H1 (cell line): ENCODE measurements at regions not wholly inside any gene's neighbourhood (a gene's known extent, or its start where the extent isn't known, plus 50 kb on each side); places are given as distances from the start of the nearest gene placed in this dataset.

Experiments
- CTCF ChIA-PET: fragments of 300-600 bp; sonication (Branson Sonifier 250); formaldehyde crosslinking; loops from one replicate; lab custom pipeline; 2021; ENCODE audit not compliant: partially characterized antibody; lab: Charles Lee
- POLR2A ChIA-PET: fragments of 300-600 bp; sonication (Branson Sonifier 250); formaldehyde crosslinking; loops from one replicate; lab custom pipeline; 2021; ENCODE audit warnings: inconsistent platforms; ENCODE audit not compliant: partially characterized antibody; lab: Charles Lee
- DNase-seq, 2 experiments: peaks; one replicate each; pipeline versions ENCODE4 v3.0.0 to v3.0.0-alpha.2; 2010 to 2022; ENCODE audit warnings: low spot score in 2 of 2, low read depth in 1 of 2, mixed read lengths in 1 of 2
- FAIRE-seq: peaks from 2 replicates; lab custom pipeline; 2011; peaks lifted over from hg19 to GRCh38; lab: Jason Lieb, UNC
- H2AFZ ChIP-seq: 2 replicates; pipeline ENCODE4 v1.8.1; 2012; ENCODE audit warnings: low read length, inconsistent platforms
- H2AK5ac ChIP-seq: 2 replicates; pipeline ENCODE4 v1.6.1; 2013; ENCODE audit warnings: low read depth, low read length
- H2BK120ac ChIP-seq: replicated peaks from 2 replicates; pipeline ENCODE3; 2013; ENCODE audit warnings: low read depth, low read length, inconsistent platforms
- H2BK12ac ChIP-seq: 2 replicates; pipeline ENCODE4 v1.6.1; 2013; ENCODE audit warnings: low read depth, low read length
- H2BK15ac ChIP-seq: 2 replicates; pipeline ENCODE4 v1.6.1; 2013; ENCODE audit warnings: low read length
- H2BK20ac ChIP-seq: 2 replicates; pipeline ENCODE4 v1.6.1; 2013; ENCODE audit warnings: low read length
- H2BK5ac ChIP-seq: 2 replicates; pipeline ENCODE4 v1.6.1; 2013; ENCODE audit warnings: low read depth, low read length
- H3K14ac ChIP-seq: 2 replicates; pipeline ENCODE4 v1.6.1; 2013; ENCODE audit warnings: inconsistent platforms; ENCODE audit not compliant: insufficient read length
- H3K18ac ChIP-seq: 2 replicates; pipeline ENCODE4 v1.6.1; 2013; ENCODE audit warnings: low read length; ENCODE audit errors: extremely low read depth
- H3K23ac ChIP-seq: 2 replicates; pipeline ENCODE4 v1.6.1; 2013; ENCODE audit warnings: inconsistent platforms; ENCODE audit not compliant: insufficient read length
- H3K23me2 ChIP-seq: 2 replicates; pipeline ENCODE4 v1.6.1; 2013; ENCODE audit warnings: low read depth, low read length
- H3K27ac ChIP-seq: 2 replicates; pipeline ENCODE4 v1.6.1; 2011; ENCODE audit warnings: low read depth, low read length, inconsistent platforms
- H3K27me3 ChIP-seq, 4 experiments: replicated peaks in 1 of 4; 1 replicate in 1 of 4; 2 replicates in 3 of 4; pipeline versions ENCODE4 v1.6.1 to v1.8.1; 2011 to 2013; ENCODE audit warnings: low read length in 3 of 4, mild to moderate bottlenecking in 3 of 4, inconsistent platforms in 2 of 4, mixed read lengths in 2 of 4, moderate library complexity in 1 of 4; ENCODE audit not compliant: control insufficient read depth in 3 of 4, insufficient read depth in 3 of 4; ENCODE audit errors: extremely low read depth in 1 of 4
- H3K36me3 ChIP-seq, 4 experiments: 2 replicates each; pipeline versions ENCODE4 v1.6.1 to v1.8.1; 2011 to 2013; ENCODE audit warnings: mild to moderate bottlenecking in 4 of 4, low read length in 3 of 4, moderate library complexity in 2 of 4, control low read depth in 1 of 4, inconsistent platforms in 1 of 4; ENCODE audit not compliant: insufficient read depth in 4 of 4, control insufficient read depth in 2 of 4
- H3K4ac ChIP-seq: replicated peaks from 2 replicates; pipeline ENCODE3; 2013; ENCODE audit warnings: low read length, low read depth, mixed read lengths, inconsistent platforms; ENCODE audit not compliant: insufficient read length
- H3K4me1 ChIP-seq, 4 experiments: replicated peaks in 1 of 4; 1 replicate in 1 of 4; 2 replicates in 3 of 4; pipeline versions ENCODE4 v1.6.1 to v1.8.1; 2011 to 2013; ENCODE audit warnings: low read length in 3 of 4, inconsistent platforms in 2 of 4, mixed read lengths in 1 of 4; ENCODE audit not compliant: insufficient read depth in 4 of 4, control insufficient read depth in 3 of 4
- H3K4me2 ChIP-seq, 2 experiments: 2 replicates each; pipeline versions ENCODE4 v1.6.1 to v1.8.1; 2011 to 2013; ENCODE audit warnings: low read depth in 2 of 2, low read length in 2 of 2, control low read depth in 1 of 2, inconsistent platforms in 1 of 2, mild to moderate bottlenecking in 1 of 2; ENCODE audit not compliant: insufficient read depth in 1 of 2
- H3K4me3 ChIP-seq, 4 experiments: fragments of 200-600, 300-600 bp in 1 of 4; sonication (generic), shearing (Covaris generic), sonication (Bioruptor Twin) in 1 of 4; 2 replicates each; pipeline versions ENCODE4 v1.5.1 to v1.8.1; 2011 to 2016; ENCODE audit warnings: low read length in 4 of 4, low read depth in 3 of 4, control low read depth in 2 of 4, inconsistent platforms in 2 of 4, mild to moderate bottlenecking in 2 of 4, mixed read lengths in 1 of 4, moderate library complexity in 1 of 4; ENCODE audit not compliant: insufficient read depth in 2 of 4; ENCODE audit errors: extremely low read depth in 1 of 4
- H3K56ac ChIP-seq: replicated peaks from 2 replicates; pipeline ENCODE3; 2013; ENCODE audit warnings: low read depth, mild to moderate bottlenecking, mixed read lengths, low read length, inconsistent platforms; ENCODE audit not compliant: insufficient read length
- H3K79me1 ChIP-seq: 2 replicates; pipeline ENCODE4 v1.6.1; 2013; ENCODE audit warnings: low read depth, low read length, control low read depth
- H3K79me2 ChIP-seq, 2 experiments: 2 replicates each; pipeline versions ENCODE4 v1.6.1 to v1.8.1; 2012 to 2013; ENCODE audit warnings: low read length in 2 of 2, mild to moderate bottlenecking in 2 of 2, inconsistent platforms in 1 of 2; ENCODE audit not compliant: insufficient read depth in 2 of 2, control insufficient read depth in 1 of 2
- H3K9ac ChIP-seq, 4 experiments: replicated peaks in 1 of 4; 1 replicate in 1 of 4; 2 replicates in 3 of 4; pipeline versions ENCODE4 v1.6.1 to v1.8.1; 2011 to 2013; ENCODE audit warnings: low read depth in 3 of 4, low read length in 3 of 4, control low read depth in 2 of 4, mild to moderate bottlenecking in 2 of 4, moderate library complexity in 2 of 4, inconsistent platforms in 1 of 4; ENCODE audit errors: extremely low read depth in 1 of 4
- H3K9me3 ChIP-seq, 2 experiments: 2 replicates each; pipeline versions ENCODE4 v1.6.1 to v1.8.1; 2012 to 2013; ENCODE audit warnings: mild to moderate bottlenecking in 2 of 2, moderate library complexity in 2 of 2, control low read depth in 1 of 2, inconsistent platforms in 1 of 2, low read depth in 1 of 2, low read length in 1 of 2, mixed read lengths in 1 of 2; ENCODE audit not compliant: insufficient read depth in 2 of 2
- H4K20me1 ChIP-seq, 2 experiments: replicated peaks in 1 of 2; 2 replicates each; pipeline versions ENCODE3 to v1.8.1; 2011 to 2013; ENCODE audit warnings: inconsistent platforms in 2 of 2, low read length in 2 of 2, mild to moderate bottlenecking in 1 of 2; ENCODE audit not compliant: insufficient read depth in 2 of 2, control insufficient read depth in 1 of 2
- H4K5ac ChIP-seq: 2 replicates; pipeline ENCODE4 v1.6.1; 2013; ENCODE audit warnings: low read length, low read depth, mixed read lengths, inconsistent platforms; ENCODE audit not compliant: insufficient read length
- H4K8ac ChIP-seq: 2 replicates; pipeline ENCODE4 v1.8.0; 2013; ENCODE audit warnings: mild to moderate bottlenecking, moderate library complexity, low read length, inconsistent platforms; ENCODE audit not compliant: insufficient read depth; ENCODE audit errors: extremely low read depth
- H4K91ac ChIP-seq: replicated peaks from 2 replicates; pipeline ENCODE3; 2013; ENCODE audit warnings: low read length, mixed read lengths, inconsistent platforms; ENCODE audit not compliant: insufficient read length
- ASH2L ChIP-seq: fragments of 200-600, 300-600 bp; sonication (generic); IDR thresholded peaks from one replicate; pipeline ENCODE4 v1.7.1; 2017; ENCODE audit warnings: low read length
- BCL11A ChIP-seq, 2 experiments: IDR thresholded peaks; one replicate each; pipeline ENCODE4 v1.6.1; 2011; ENCODE audit warnings: low read depth in 2 of 2, low read length in 2 of 2, mild to moderate bottlenecking in 2 of 2
- CBX5 ChIP-seq: fragments of 300-800, 300-1000 bp; sonication (generic); IDR thresholded peaks from 2 replicates; pipeline ENCODE4 v1.7.1; 2016; ENCODE audit warnings: antibody characterized with exemption, low read length, low read depth
- CEBPB ChIP-seq: IDR thresholded peaks from 2 replicates; pipeline ENCODE4 v1.6.1; 2012; ENCODE audit warnings: low read depth, low read length
- CHD2 ChIP-seq: IDR thresholded peaks from 2 replicates; pipeline ENCODE4 v1.6.1; 2012; ENCODE audit warnings: low read length, improper control_type of control experiment
- EZH2 ChIP-seq: fragments of 200-600 bp; sonication (generic); IDR thresholded peaks from 2 replicates; pipeline ENCODE4 v1.7.1; 2012; ENCODE audit warnings: low read depth, mild to moderate bottlenecking, moderate library complexity, low read length, inconsistent platforms; ENCODE audit not compliant: severe bottlenecking
- GABPA ChIP-seq: IDR thresholded peaks from 2 replicates; pipeline ENCODE4 v1.6.1; 2011; ENCODE audit warnings: mild to moderate bottlenecking, low read length, moderate library complexity, borderline replicate concordance; ENCODE audit not compliant: insufficient read depth
- JUN ChIP-seq: IDR thresholded peaks from 2 replicates; pipeline ENCODE4 v1.6.1; 2011; ENCODE audit warnings: low read depth, mild to moderate bottlenecking, improper control_type of control experiment, low read length
- JUND ChIP-seq: IDR thresholded peaks from 2 replicates; pipeline ENCODE4 v1.6.1; 2011; ENCODE audit warnings: mild to moderate bottlenecking, improper control_type of control experiment, low read length
- PHF8 ChIP-seq: fragments of 200-600 bp; sonication (generic); conservative IDR thresholded peaks from 2 replicates; pipeline ENCODE4 v1.7.1; 2012; ENCODE audit warnings: low read depth, mild to moderate bottlenecking, inconsistent platforms, low read length, moderate library complexity
- RXRA ChIP-seq: IDR thresholded peaks from 2 replicates; pipeline ENCODE4 v1.6.1; 2011; ENCODE audit warnings: low read depth, mild to moderate bottlenecking, low read length, moderate library complexity; ENCODE audit not compliant: insufficient read depth
- SRF ChIP-seq: IDR thresholded peaks from 2 replicates; pipeline ENCODE4 v1.6.1; 2011; ENCODE audit warnings: mild to moderate bottlenecking, low read depth, low read length, moderate library complexity
- SUZ12 ChIP-seq: fragments of 200-600 bp; sonication (generic); IDR thresholded peaks from 2 replicates; pipeline ENCODE4 v1.6.1; 2012; ENCODE audit warnings: mild to moderate bottlenecking, inconsistent platforms, low read length, moderate library complexity, mixed read lengths
- TEAD4 ChIP-seq: IDR thresholded peaks from 2 replicates; pipeline ENCODE4 v1.6.1; 2012; ENCODE audit warnings: low read depth, low read length, inconsistent platforms, mixed read lengths
- ZNF274 ChIP-seq: IDR thresholded peaks from 2 replicates; pipeline ENCODE4 v1.7.0; 2012; ENCODE audit warnings: low read length, borderline replicate concordance; ENCODE audit errors: extremely low read depth
- WGBS, 2 experiments: shearing (Covaris generic) in 1 of 2; methylation state at CpG; one replicate each; pipeline versions ENCODE4 v1.1.6 to v1.1.7; 2013 to 2015; ENCODE audit warnings: low lambda C conversion rate in 2 of 2, mixed read lengths in 2 of 2, inconsistent platforms in 1 of 2, low coverage in 1 of 2, missing lambda C conversion rate in 1 of 2; ENCODE audit not compliant: insufficient replicate concordance in 2 of 2, insufficient coverage in 1 of 2, insufficient read length in 1 of 2; ENCODE audit errors: extremely low coverage in 1 of 2, missing lambda C conversion rate in 1 of 2; 5-methylcytosine and 5-hydroxymethylcytosine counted together

DNA sequence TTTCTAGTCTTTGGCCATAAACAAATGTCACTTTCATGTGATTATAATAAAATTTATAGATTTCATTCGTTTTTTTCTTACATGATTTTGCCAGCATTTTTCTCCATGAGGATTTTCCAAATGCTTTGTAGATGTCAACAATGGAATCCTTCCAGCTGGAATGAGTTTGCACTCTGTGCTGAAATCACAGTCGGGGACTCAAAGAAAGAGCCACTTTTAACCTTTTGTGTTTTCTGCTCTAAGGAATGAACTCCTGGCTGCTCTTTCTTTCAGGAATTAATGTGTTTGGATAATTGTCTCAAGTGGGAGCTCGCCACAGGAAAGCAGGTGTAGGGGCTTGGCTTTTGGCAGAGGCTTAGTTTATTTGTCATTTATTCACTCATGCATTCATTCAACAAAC lies 372.3 kb upstream of the SALL1 start:
- TF ChIP-seq GABPA, result no peak
- no peak for TF ChIP-seq SRF
- no peak for TF ChIP-seq ASH2L
- no peak for TF ChIP-seq JUND
- TF ChIP-seq CBX5, result no peak
- no peak for TF ChIP-seq RXRA
- no peak for TF ChIP-seq EZH2
- no peak for TF ChIP-seq SUZ12
- no peak for TF ChIP-seq JUN
- no peak for TF ChIP-seq ZNF274
- TF ChIP-seq TEAD4, result no peak
- TF ChIP-seq CHD2, result no peak
- no peak for TF ChIP-seq PHF8
- no peak for TF ChIP-seq BCL11A (IDR thresholded peaks at IDR 0.05; ENCODE audit: low read depth in 2 of 2, low read length in 2 of 2)
- TF ChIP-seq CEBPB, result no peak
- ChIA-PET CTCF (no interaction called here), POLR2A (no interaction called here)
- no peak overlapping the region for H3K56ac ChIP-seq
- H2BK15ac ChIP-seq, result no peak overlapping the region
- peaks cover 2 to 6% (median 4%) of the 10 kb centered on the region in 4 experiments; a peak in 4 of 7 replicates for H3K4me1 ChIP-seq
- H2AFZ ChIP-seq, result no peak overlapping the region
- no peaks in the 10 kb centered on the region; the same call in 1 of the 2 replicates for H3K79me1 ChIP-seq
- H4K8ac ChIP-seq, result no peak overlapping the region
- H3K9me3 ChIP-seq, result 0 out of 4 replicates have a peak, but pooled peaks cover 0 to 3% of the 10 kb centered on the region in 2 experiments
- H3K27ac ChIP-seq, result no peak overlapping the region
- no peaks in the 10 kb centered on the region for H3K23me2 ChIP-seq
- no peak overlapping the region for H3K9ac ChIP-seq
- H4K20me1 ChIP-seq, result no peaks in the 10 kb centered on the region
- no peak overlapping the region for H2BK12ac ChIP-seq
- FAIRE-seq (no peak), DNase-seq (no peak)
- H3K79me2 ChIP-seq, result no peaks in the 10 kb centered on the region
- H4K91ac ChIP-seq, result no peak overlapping the region
- H3K23ac ChIP-seq, result no peak overlapping the region
- H3K18ac ChIP-seq, result no peak overlapping the region
- no peak overlapping the region for H3K14ac ChIP-seq
- H2AK5ac ChIP-seq, result no peak overlapping the region
- WGBS, 2 experiments, result 59% methylated on average over 3 of the region's 3 CpGs; no CpG with 5 or more reads in 1 of the 2 experiments
- no peak overlapping the region for H3K4me2 ChIP-seq
- no peak overlapping the region for H2BK120ac ChIP-seq
- H3K27me3 ChIP-seq, result no peaks in the 10 kb centered on the region
- H3K4me3 ChIP-seq, result no peak overlapping the region
- H3K36me3 ChIP-seq, result no peaks in the 10 kb centered on the region
- no peak overlapping the region for H3K4ac ChIP-seq
- no peak overlapping the region for H2BK20ac ChIP-seq
- H2BK5ac ChIP-seq, result no peak overlapping the region
- no peak overlapping the region for H4K5ac ChIP-seq
